ENCODE measurements at regions not wholly inside any gene's neighbourhood (a gene's known extent, or its start where the extent isn't known, plus 50 kb on each side); places are given as distances from the start of the nearest gene placed in this dataset.

DNA sequence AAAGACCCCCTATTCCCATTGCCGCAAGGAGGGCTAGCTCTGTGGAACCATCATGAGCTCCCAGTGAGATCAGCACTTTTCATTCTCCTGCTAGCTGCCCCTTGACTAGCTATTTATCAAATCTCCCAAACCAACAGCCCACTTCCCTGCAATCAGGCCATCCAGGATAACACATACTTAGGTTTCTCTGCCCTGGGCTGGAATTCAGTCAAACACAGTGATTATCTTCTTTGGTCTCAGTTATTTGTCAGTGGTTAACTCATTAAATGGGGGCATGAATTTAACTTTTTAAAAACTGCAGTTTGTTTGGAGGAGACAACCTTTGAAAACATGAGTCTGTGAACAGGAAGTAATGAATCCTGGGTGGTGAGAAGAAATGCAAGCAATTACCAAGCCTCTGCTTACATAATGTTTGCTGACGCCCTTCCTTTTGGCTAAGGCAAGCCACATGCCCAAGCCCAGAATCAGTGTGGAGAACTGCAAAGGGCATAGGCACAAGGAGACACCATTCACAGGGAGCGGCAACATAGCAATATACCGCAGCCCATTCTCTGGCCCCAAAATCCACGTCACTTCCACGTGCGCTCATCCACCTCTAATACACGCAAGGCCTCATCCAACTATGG is 275.0 kb downstream of the DRD1 start:
- DNase-seq = no peak

DNA sequence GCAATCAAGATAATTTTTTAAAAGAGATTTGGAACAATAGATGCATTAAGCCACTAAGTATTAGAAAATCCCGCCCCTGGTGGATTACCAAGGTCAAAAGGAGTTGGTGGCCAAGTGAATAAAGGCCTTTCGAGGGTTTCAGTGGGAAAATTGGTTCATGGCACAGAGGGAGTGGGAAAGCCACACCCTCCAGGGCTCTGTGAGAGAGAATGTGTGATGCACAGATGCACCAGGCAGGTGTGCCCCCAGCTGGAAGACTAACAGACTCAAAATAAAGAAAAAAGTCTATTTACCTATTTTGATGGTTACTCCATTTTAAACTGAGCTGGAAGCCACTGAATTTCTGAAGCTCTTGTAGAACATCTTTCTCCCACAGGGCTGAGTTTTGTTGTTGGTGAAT is 278.0 kb downstream of the DRD1 start:
- DNase-seq = no peak

GRCh38 chr5:175163586-175164275 is 280.3 kb downstream of the DRD1 start:
- DNase-seq = no peak

- DNase-seq = no peak
Measured at GRCh38 chr5:175162036-175162435, 281.9 kb downstream of the DRD1 start.

DNA sequence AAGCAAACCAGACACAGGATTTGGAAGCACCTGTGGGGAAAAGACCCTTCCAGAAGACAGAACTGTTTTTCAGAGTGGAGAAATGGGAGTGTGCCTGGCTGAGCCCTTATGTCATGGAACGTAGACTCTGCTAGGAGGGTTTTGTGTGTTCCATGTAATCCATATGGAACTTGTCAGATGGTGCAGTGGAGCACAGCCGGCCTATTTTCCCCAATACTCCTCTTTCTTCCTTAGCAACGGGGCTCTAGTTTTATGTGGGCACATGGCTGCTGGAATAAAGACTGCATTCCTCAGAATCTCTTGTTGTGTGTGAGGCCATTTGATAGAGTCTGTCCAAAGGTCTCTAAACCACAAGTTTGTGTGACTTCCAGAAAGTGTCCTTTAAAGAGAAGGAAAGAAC is 284.0 kb downstream of the DRD1 start:
- no peak for DNase-seq

DNA sequence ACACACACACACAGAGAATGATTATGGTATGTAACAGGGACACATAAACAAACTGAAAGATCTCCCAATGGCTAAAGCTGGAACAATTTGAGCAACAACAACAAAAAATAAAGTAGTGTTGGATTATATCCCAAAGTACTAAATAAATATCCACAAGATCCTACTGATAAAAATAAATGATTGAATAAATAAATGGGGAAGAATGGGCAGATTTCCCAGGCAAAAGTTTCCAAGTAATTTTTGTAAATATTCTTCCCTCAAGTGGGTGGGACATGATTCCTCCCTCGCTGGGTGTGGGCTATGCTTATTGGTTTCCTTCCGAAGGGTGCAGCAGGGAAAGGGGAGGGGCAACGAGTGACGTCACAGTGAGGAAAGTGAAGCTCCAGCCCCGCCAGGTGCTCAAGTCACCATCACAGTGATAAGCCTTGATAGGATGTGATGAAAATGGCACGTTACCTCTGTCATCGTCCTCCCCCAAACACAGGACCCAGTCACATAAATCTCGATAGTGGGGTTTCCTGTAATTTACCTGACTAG is 295.3 kb downstream of the DRD1 start:
- DNase-seq = no peak

GRCh38 chr5:175146733-175147132 is 297.2 kb downstream of the DRD1 start:
- DNase-seq = no peak

GRCh38 chr5:175141421-175141820 is 302.6 kb downstream of the DRD1 start:
- DNase-seq = no peak

DNA sequence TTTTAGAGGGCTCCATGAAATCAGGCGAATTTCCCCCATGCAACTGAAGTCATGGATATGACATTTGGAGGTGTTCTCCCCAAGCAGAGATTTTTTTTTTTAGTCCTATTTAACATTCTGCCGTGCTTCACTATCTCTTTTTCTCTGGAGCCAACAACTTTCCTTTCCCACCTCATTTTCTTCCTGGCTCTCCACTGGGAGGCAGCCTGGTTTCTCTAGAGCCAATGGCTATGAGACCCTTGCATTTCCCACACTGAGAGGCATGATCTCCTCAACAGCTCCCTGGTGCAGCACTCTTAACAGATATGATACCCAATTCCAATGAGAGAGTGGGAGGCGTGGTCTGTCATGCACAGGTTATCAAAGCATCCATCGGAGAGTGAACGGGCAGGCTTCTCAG is 310.8 kb downstream of the DRD1 start:
- DNase-seq = no peak

DNA sequence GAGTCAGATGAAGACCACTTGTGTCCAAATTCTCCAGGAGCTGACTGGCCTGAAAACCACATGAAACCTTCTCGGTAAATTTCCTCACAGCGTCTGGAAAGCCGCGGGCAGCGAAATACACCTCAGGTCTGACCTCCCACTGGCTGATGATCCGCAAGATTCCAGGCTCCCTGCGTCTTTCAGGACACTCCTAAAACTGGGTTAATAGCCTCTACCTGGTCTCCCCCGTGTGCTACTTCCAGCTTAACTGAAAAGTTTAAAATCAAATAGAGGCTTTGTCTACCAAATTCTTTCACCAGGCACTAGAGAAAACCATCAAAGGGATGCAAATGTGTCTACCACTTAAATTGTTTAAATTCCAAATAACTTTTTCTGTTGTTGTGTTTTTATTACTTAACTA is 312.6 kb downstream of the DRD1 start:
- no peak for DNase-seq

DNA sequence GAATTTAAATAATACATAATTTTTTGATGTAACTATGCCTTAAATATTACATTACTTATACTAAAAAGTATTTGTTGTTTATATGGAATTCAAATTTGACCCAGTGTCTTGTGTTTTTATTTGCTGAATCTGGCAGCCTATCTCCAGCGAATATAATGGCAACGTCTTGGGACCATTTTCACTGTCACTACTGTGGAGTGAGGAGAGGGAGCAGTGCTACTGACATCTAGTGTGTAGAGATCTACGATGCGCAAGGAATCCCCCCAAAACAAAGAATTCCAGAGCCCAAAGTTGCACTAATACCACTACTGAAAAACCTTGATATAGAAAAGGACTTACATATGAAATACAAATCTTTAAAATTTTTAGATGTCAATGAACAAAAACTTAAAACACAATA is 314.4 kb downstream of the DRD1 start:
- DNase-seq = no peak

DNA sequence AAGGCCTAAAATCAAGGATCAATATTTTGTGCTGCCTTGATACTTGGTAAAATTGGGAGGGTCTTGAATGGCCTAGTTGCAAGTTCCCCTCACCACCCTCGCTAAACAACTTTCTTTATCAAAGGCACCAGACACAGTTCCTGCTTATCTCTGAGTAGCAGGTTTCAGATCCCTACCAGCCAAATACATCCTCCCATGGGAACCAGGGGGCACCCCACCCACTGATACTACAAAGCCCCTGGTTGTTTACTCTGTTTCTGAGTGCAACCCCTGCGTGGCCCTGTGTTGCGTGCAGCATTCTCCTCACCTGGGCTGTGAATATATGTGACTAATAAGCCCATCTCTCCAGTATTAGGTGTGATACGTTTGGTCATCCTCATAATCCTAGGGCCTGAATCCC is 314.9 kb downstream of the DRD1 start:
- DNase-seq = no peak

GRCh38 chr5:175124821-175125220 is 319.2 kb downstream of the DRD1 start:
- no peak for DNase-seq

DNA sequence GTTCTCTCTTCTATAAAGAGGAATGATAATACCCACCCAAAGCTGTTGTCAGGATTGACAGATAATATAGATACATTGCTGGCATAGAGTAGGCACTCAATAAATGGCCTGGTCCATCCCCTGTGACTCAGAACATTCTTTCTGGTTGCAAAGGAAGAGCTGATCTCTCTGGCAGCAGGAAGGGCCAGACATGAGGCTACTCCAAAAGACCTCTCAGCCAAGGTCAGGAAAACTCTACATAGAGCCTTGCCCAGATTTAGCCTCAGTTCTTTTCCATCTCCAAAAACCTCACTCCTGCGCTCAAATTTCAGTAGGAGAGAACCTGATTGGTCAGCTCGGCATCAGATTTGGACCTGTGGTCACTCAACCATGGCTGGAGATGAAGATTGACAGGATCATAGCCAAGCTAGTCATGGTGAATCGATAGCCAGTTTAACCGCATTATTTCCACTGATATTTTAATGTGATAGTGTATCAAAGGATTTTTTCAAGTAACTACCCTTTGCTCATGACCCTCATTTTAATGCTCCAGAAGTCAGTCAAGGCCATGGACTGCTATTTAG is 319.6 kb downstream of the DRD1 start:
- DNase-seq = no peak

DNA sequence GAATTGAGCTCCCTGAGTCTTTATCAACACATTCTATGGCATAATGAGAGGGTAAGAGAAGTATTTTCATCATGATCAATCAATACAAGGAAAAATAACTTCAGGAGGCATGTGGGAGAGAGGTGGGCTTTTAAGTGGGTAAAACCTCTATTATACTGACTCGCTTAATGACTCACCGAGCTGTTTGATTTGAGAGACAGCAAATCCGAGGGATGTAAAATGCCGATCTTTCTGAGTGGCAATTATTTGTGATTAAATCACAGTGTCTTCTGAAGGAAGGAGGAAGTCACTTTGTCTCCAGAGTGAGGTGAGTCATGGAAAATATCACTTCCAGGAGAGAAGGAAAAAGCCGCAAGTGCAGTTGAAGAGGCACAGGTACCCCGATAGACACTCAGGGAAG is 320.4 kb downstream of the DRD1 start:
- DNase-seq = no peak

- no peak for DNase-seq
Measured at GRCh38 chr5:175121457-175121856, 322.5 kb downstream of the DRD1 start.

- DNase-seq = no peak
Measured at GRCh38 chr5:175120412-175120811, 323.6 kb downstream of the DRD1 start.

DNA sequence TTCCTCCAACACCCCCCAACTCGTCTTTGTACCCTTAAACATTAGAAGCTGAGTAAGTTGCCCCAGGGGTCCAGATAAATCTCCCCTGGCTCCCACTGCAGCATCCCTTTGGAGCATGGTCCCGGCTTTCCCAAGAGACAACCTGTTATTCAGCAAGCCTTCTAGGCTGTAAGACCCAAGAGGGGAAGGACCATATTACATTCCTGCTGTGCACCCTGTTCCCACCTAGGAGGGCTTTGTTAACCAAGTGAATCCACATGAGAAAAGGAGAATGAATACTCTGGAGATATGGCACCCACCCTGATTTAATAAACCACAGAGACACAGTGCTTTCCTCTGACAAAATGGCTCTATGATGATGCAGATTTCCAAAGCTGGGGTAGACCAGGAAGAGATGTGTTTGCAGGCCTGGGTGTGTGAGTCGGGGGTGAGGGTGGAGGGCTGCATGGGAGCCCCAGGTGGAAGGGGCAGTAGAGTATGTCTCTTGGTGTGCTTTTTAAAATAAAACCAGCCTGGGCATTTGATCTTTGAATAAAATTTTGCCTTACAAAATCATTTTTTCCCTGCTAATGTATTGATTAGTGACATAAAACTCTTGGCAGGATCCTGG is 325.2 kb downstream of the DRD1 start:
- no peak for DNase-seq

- DNase-seq = no peak
Measured at GRCh38 chr5:175116466-175117048, 327.4 kb downstream of the DRD1 start.

DNA sequence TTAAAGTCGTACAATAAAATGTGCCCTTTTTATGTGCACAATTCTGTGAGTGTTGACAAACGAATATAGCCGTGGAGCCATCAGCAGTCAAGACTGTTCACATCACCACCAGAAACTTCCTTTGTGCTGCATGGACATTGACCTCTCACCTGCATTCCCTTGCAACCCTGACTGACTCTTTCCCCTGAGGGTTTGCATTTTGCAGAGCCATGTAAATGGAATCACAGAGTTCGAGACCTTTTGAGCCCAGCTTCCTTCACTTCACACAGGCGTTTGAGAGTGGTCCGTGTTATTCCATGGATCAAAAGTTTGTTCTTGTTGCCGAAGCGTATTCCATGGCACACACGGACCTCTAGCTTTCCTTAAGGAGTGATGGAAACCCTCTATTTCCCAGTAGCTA is 328.2 kb downstream of the DRD1 start:
- no peak for DNase-seq

GRCh38 chr5:175113947-175114346 is 330.0 kb downstream of the DRD1 start:
- DNase-seq = no peak

GRCh38 chr5:175109058-175109755 is 334.8 kb downstream of the DRD1 start:
- no peak for DNase-seq

Data from occipital lobe (tissue), 1 donor.